Endothelial cell of umbilical vein (primary cell): ENCODE measurements at regions not wholly inside any gene's neighbourhood (a gene's known extent, or its start where the extent isn't known, plus 50 kb on each side); places are given as distances from the start of the nearest gene placed in this dataset.

Source experiments
- BruUV-seq: library from RNA; stranded (reverse); fragments of 400-500 nt; replicated peaks from 2 replicates; lab custom pipeline; 2021; lab: Mats Ljungman, UMichigan
- CTCF ChIA-PET: fragments of 300-600, 350-600 bp; sonication (Branson Sonifier 250); formaldehyde crosslinking; loops from one replicate; lab custom pipeline; 2021; ENCODE audit warnings: antibody characterized with exemption, inconsistent platforms; lab: Charles Lee
- POLR2A ChIA-PET: fragments of 300-600, 350-600 bp; sonication (Branson Sonifier 250); formaldehyde crosslinking; loops from one replicate; lab custom pipeline; 2021; ENCODE audit warnings: antibody characterized with exemption, inconsistent platforms; lab: Charles Lee
- DNase-seq: peaks from one replicate; pipeline ENCODE4 v3.0.0-alpha.2; 2011; ENCODE audit warnings: low read depth, low spot score
- FAIRE-seq: peaks from 2 replicates; lab custom pipeline; 2011; peaks lifted over from hg19 to GRCh38; lab: Jason Lieb, UNC
- H2AFZ ChIP-seq: 2 replicates; pipeline ENCODE4 v1.6.0; 2012; ENCODE audit warnings: low read depth, low read length, control low read depth, inconsistent platforms
- H3K27ac ChIP-seq: 2 replicates; pipeline ENCODE4 v1.5.1; 2011; ENCODE audit warnings: low read depth, mild to moderate bottlenecking, control low read depth, low read length, moderate library complexity; ENCODE audit not compliant: insufficient read depth
- H3K27me3 ChIP-seq, 2 experiments: 2 replicates each; pipeline versions ENCODE4 v1.6.0 to v1.6.1; 2011; ENCODE audit warnings: low read length in 2 of 2, mixed read lengths in 1 of 2; ENCODE audit not compliant: control insufficient read depth in 2 of 2, insufficient read depth in 2 of 2
- H3K36me3 ChIP-seq, 2 experiments: 2 replicates in 1 of 2; 3 replicates in 1 of 2; pipeline ENCODE4 v1.5.1; 2011; ENCODE audit warnings: low read length in 2 of 2, mild to moderate bottlenecking in 1 of 2, moderate library complexity in 1 of 2; ENCODE audit not compliant: control insufficient read depth in 2 of 2, insufficient read depth in 2 of 2; ENCODE audit errors: extremely low read depth in 1 of 2
- H3K4me1 ChIP-seq: 3 replicates; pipeline ENCODE4 v1.5.1; 2011; ENCODE audit warnings: mild to moderate bottlenecking, low read length; ENCODE audit not compliant: control insufficient read depth, insufficient read depth; ENCODE audit errors: extremely low read depth
- H3K4me2 ChIP-seq: 2 replicates; pipeline ENCODE4 v1.6.1; 2011; ENCODE audit warnings: low read length, control low read depth, mixed read lengths; ENCODE audit not compliant: insufficient read depth
- H3K4me3 ChIP-seq, 3 experiments: fragments of 200-600 bp in 1 of 3; sonication (generic), shearing (Covaris generic) in 1 of 3; replicated peaks in 1 of 3; 2 replicates each; pipeline ENCODE4 v1.5.1; 2011 to 2016; ENCODE audit warnings: control low read depth in 3 of 3, low read length in 3 of 3, mild to moderate bottlenecking in 2 of 3, inconsistent platforms in 1 of 3, low read depth in 1 of 3, moderate library complexity in 1 of 3; ENCODE audit not compliant: insufficient read depth in 1 of 3
- H3K79me2 ChIP-seq: 2 replicates; pipeline ENCODE4 v1.6.0; 2012; ENCODE audit warnings: low read length, inconsistent platforms; ENCODE audit not compliant: control insufficient read depth, insufficient read depth
- H3K9ac ChIP-seq: replicated peaks from 2 replicates; pipeline ENCODE3; 2011; ENCODE audit warnings: low read length, control low read depth; ENCODE audit not compliant: insufficient read depth; ENCODE audit errors: extremely low read depth
- H3K9me1 ChIP-seq: replicated peaks from 3 replicates; pipeline ENCODE4 v1.6.0; 2011; ENCODE audit warnings: mild to moderate bottlenecking, low read length; ENCODE audit not compliant: control insufficient read depth, insufficient read depth; ENCODE audit errors: extremely low read depth
- H3K9me3 ChIP-seq: replicated peaks from 2 replicates; pipeline ENCODE4 v1.5.1; 2012; ENCODE audit warnings: low read length, inconsistent platforms; ENCODE audit not compliant: control insufficient read depth, insufficient read depth
- H4K20me1 ChIP-seq: replicated peaks from 2 replicates; pipeline ENCODE3; 2011; ENCODE audit warnings: mild to moderate bottlenecking, low read length; ENCODE audit not compliant: control insufficient read depth, insufficient read depth; ENCODE audit errors: extremely low read depth
- CTCF ChIP-seq, 2 donors: IDR thresholded peaks; 1 replicate in 1 of 2; 2 replicates in 1 of 2; pipeline ENCODE4 v1.5.1; 2011; ENCODE audit warnings: low read length in 2 of 2, mild to moderate bottlenecking in 2 of 2, moderate library complexity in 2 of 2, control low read depth in 1 of 2, inconsistent platforms in 1 of 2, low read depth in 1 of 2; ENCODE audit not compliant: insufficient read depth in 1 of 2; ENCODE audit errors: extremely low read depth in 1 of 2
- EZH2 ChIP-seq: IDR thresholded peaks from 2 replicates; pipeline ENCODE4 v1.6.1; 2012; ENCODE audit warnings: borderline replicate concordance, low read depth, mild to moderate bottlenecking, moderate library complexity, low read length, inconsistent platforms; ENCODE audit not compliant: severe bottlenecking
- FOS ChIP-seq: IDR thresholded peaks from 2 replicates; pipeline ENCODE4 v1.6.1; 2011; ENCODE audit warnings: mild to moderate bottlenecking, low read length, moderate library complexity, borderline replicate concordance; ENCODE audit not compliant: insufficient read depth
- GATA2 ChIP-seq: IDR thresholded peaks from 2 replicates; pipeline ENCODE4 v1.7.0; 2011; ENCODE audit warnings: low read depth, mild to moderate bottlenecking, moderate library complexity, mixed read lengths, low read length; ENCODE audit not compliant: insufficient read length, insufficient read depth
- JUN ChIP-seq: IDR thresholded peaks from 2 replicates; pipeline ENCODE4 v1.6.1; 2011; ENCODE audit warnings: borderline replicate concordance, low read depth; ENCODE audit not compliant: insufficient read length, insufficient read depth
- MAX ChIP-seq: IDR thresholded peaks from 2 replicates; pipeline ENCODE4 v1.6.1; 2011; ENCODE audit not compliant: insufficient read depth, insufficient read length
- MYC ChIP-seq: IDR thresholded peaks from one replicate; pipeline ENCODE4 v1.6.1; 2011; ENCODE audit warnings: mild to moderate bottlenecking, low read depth, low read length
- POLR2A ChIP-seq: IDR thresholded peaks from 2 replicates; pipeline ENCODE4 v1.6.1; 2012; ENCODE audit warnings: low read depth, mild to moderate bottlenecking, control low read depth, low read length
- POLR2AphosphoS5 ChIP-seq: IDR thresholded peaks from 2 replicates; pipeline ENCODE4 v1.6.1; 2012; ENCODE audit warnings: low read depth, mild to moderate bottlenecking, control low read depth, low read length, moderate library complexity; ENCODE audit not compliant: insufficient read depth
- dilution Hi-C: fragments of 300-500 bp; cut with MboI; formaldehyde crosslinking; loops from one replicate; pipeline ENCODE4 v1.15.0; 2019; ENCODE audit warnings: low sequenced_read_pairs; ENCODE audit not compliant: extremely low pct_ligation_motif_present
- intact Hi-C: fragments of 100-400 bp; cut with micrococcal nuclease; formaldehyde crosslinking; loops from one replicate; pipeline ENCODE4 v1.10.0; 2022

- dilution Hi-C loops: no loop called here
- no TSS peak for BruUV-seq
- DNase-seq (no peak), FAIRE-seq (no peak)
- Histone ChIP-seq H3K36me3 (no peaks in the 10 kb centered on the region), H3K4me1 (no peaks in the 10 kb centered on the region), H3K9me1 (no peaks in the 10 kb centered on the region), H3K4me2 (no peak overlapping the region), H3K9ac (no peak overlapping the region), H3K79me2 (no peaks in the 10 kb centered on the region), H4K20me1 (no peaks in the 10 kb centered on the region), H3K9me3 (no peaks in the 10 kb centered on the region), H3K27me3 (no peaks in the 10 kb centered on the region), H2AFZ (no peak overlapping the region), H3K4me3 (no peak overlapping the region), H3K27ac (no peak overlapping the region)
- CTCF ChIA-PET: interaction anchor here (1.3 to 1.4 kb wide), 2 partner anchors 8 to 70 kb away, joined by 3 read pairs; no protein-coding TSS in a partner anchor
- TF ChIP-seq GATA2: no peak
- TF ChIP-seq POLR2A: no peak
- no peak for TF ChIP-seq EZH2
- TF ChIP-seq MYC: no peak
- TF ChIP-seq POLR2AphosphoS5: no peak
- TF ChIP-seq FOS: no peak
- no peak for TF ChIP-seq MAX
- no peak for TF ChIP-seq CTCF (IDR thresholded peaks at IDR 0.05; ENCODE audit: extremely low read depth in 1 of 2, insufficient read depth in 1 of 2, low read depth in 1 of 2, low read length in 2 of 2)
- no peak for TF ChIP-seq JUN
- intact Hi-C loops: no loop called here
- POLR2A ChIA-PET: no interaction called here
These were observed 281.9 kb downstream of the USP25 start for GRCh38 chr21:16011719-16012118.
